ENCODE measurements at regions not wholly inside any gene's neighbourhood (a gene's known extent, or its start where the extent isn't known, plus 50 kb on each side); places are given as distances from the start of the nearest gene placed in this dataset.

GRCh38 chr22:34135749-34136148 is 215.5 kb upstream of the LARGE1 start:
- in situ Hi-C loops (cut with HindIII; ENCODE audit: low sequenced_read_pairs), result no loop called here

GRCh38 chr22:34150023-34150422 is 229.7 kb upstream of the LARGE1 start:
- in situ Hi-C loops (cut with HindIII; ENCODE audit: low sequenced_read_pairs), result no loop called here

- in situ Hi-C loops (cut with HindIII; ENCODE audit: low sequenced_read_pairs), result no loop called here
Observed at GRCh38 chr22:34159491-34159890, 239.2 kb upstream of the LARGE1 start.

- in situ Hi-C loops (cut with HindIII; ENCODE audit: low sequenced_read_pairs), result no loop called here
Observed at GRCh38 chr22:34160141-34160783, 240.0 kb upstream of the LARGE1 start.

GRCh38 chr22:34161431-34162123 is 241.3 kb upstream of the LARGE1 start:
- in situ Hi-C loops (cut with HindIII; ENCODE audit: low sequenced_read_pairs), result no loop called here

- in situ Hi-C loops (cut with HindIII; ENCODE audit: low sequenced_read_pairs), result no loop called here
Observed at GRCh38 chr22:34198976-34199375, 278.7 kb upstream of the LARGE1 start.

GRCh38 chr22:34210301-34210700 is 290.0 kb upstream of the LARGE1 start:
- in situ Hi-C loops (cut with HindIII; ENCODE audit: low sequenced_read_pairs), result no loop called here

DNA sequence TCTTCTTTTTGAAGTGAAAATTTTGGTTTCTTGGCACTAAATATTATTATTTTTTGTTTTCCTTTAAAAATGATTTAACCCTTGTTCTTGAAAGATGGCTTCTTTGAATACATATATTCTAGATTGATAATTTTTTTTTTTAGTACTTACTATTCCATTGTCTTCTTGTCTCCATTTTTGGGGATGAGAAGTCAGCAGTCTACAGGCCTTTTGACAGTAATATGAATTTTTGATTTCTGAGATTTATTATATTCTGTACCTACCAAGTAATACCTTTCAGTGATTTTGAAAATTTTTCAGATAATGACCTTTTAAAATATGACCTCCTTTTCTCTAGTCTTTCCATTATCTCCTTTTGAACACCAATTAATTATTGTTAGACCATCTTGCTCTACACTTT is 294.1 kb upstream of the LARGE1 start:
- in situ Hi-C loops (cut with HindIII; ENCODE audit: low sequenced_read_pairs), result no loop called here

GRCh38 chr22:34225278-34225677 is 305.0 kb upstream of the LARGE1 start:
- in situ Hi-C loops (cut with HindIII; ENCODE audit: low sequenced_read_pairs), result loop anchor here (10.0 kb wide), 1 partner anchor 700 kb away; no protein-coding TSS in a partner anchor

- in situ Hi-C loops (cut with HindIII; ENCODE audit: low sequenced_read_pairs), result no loop called here
Observed at GRCh38 chr22:34236527-34236926, 316.3 kb upstream of the LARGE1 start.

GRCh38 chr22:34239421-34239820 is 319.1 kb upstream of the LARGE1 start:
- in situ Hi-C loops (cut with HindIII; ENCODE audit: low sequenced_read_pairs), result no loop called here

GRCh38 chr22:34243023-34243422 is 322.7 kb upstream of the LARGE1 start:
- in situ Hi-C loops (cut with HindIII; ENCODE audit: low sequenced_read_pairs), result no loop called here

GRCh38 chr22:34255042-34255441 is 334.8 kb upstream of the LARGE1 start:
- in situ Hi-C loops (cut with HindIII; ENCODE audit: low sequenced_read_pairs), result no loop called here

DNA sequence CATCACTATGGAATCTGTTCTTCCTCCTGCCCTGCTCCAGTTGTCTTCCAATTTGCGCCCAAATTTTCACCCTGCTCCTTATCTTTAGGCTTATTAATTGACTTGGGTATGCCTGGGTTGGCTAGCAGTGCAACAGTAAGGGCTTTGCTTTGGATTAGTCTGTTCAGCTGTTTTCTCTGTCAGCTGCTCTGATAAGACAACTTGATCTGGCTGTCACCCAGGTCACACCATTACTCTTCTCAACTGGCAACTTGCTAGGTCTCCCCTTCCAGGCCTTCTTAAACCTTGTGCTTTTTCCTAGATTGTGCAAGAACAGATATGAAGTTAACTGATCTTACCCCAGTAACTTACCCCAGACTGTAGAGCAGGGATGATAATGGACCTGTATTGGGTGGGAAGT is 357.8 kb upstream of the LARGE1 start:
- in situ Hi-C loops (cut with HindIII; ENCODE audit: low sequenced_read_pairs), result no loop called here

GRCh38 chr22:34281738-34282137 is 361.5 kb upstream of the LARGE1 start:
- in situ Hi-C loops (cut with HindIII; ENCODE audit: low sequenced_read_pairs), result no loop called here

DNA sequence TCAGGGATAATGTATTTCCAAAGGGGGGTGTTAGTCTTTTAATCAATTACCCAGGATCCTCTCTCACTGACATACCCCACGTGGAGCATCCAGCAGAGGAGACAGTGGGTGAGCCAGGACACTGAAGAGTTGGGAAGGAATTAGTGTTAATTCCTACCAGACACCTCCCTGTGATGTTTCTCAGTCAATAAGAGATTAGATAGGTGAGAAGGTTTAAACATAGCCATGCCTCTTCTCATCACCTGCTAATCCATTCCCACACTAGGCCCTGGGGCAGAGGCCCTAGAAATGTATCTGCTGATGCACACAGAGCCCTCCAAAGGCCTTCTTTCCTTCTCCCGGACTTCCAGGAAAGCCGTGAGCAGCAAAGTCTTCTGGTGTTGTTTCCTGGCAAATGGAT is 363.6 kb upstream of the LARGE1 start:
- in situ Hi-C loops (cut with HindIII; ENCODE audit: low sequenced_read_pairs), result no loop called here

DNA sequence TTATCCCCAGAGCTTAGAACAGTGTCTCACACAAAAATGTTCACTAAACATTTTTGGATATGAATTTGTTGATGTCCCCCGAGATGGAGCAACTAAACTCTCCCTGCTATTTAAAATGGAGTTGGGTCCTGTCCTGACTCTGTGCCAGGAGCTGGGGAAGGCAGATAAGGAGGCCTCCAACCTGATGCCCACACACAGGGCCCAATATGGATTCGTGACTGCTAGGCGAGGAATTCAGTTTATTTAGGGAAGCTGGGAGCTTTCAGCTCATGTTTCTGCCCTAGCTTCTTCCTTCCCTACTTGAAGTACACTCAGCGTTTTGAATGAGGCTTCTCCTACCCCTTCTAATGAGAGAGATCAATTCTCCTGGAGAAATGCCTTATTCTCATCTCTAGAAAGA is 373.0 kb upstream of the LARGE1 start:
- in situ Hi-C loops (cut with HindIII; ENCODE audit: low sequenced_read_pairs), result no loop called here

GRCh38 chr22:34294476-34294875 is 374.2 kb upstream of the LARGE1 start:
- in situ Hi-C loops (cut with HindIII; ENCODE audit: low sequenced_read_pairs), result no loop called here

DNA sequence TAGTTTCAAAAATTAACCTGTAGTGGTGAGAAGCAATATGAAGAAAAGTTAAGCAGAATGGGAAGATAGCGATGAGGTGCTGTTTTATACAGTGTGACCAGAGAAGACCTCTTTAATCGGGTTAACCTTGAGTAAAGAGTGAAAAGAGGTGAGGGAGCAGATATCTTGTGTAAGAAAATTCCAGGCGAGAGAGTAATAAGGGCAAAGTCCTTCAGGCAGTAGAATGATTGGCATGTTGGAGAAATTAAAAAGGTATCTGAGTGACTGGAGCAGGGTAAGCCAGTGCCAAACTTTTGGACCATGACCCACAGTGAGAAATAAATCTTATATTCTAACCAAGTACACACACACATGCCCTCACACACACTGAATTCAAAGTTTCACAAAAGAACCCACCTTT is 374.7 kb upstream of the LARGE1 start:
- in situ Hi-C loops (cut with HindIII; ENCODE audit: low sequenced_read_pairs), result no loop called here

DNA sequence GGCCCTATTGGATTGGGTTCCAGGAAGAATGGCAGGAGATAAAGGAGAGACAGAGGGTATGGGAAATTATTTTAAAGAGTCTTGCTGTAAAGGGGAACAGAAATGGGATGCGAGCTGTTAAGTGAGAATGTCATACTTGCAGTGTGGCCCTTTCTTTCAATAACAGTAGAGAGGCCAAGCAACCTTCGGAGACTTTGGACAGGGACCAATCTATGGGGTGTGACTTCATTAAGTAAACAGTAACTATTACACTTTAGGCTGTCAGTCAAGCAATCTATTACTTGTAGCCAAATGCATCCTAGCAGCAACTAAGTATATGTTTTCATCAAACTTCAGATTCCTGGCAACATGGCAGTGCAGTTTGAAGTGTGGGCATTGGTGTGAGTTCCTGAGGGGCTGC is 376.2 kb upstream of the LARGE1 start:
- in situ Hi-C loops (cut with HindIII; ENCODE audit: low sequenced_read_pairs), result no loop called here

- in situ Hi-C loops (cut with HindIII; ENCODE audit: low sequenced_read_pairs), result no loop called here
Observed at GRCh38 chr22:34297536-34298120, 377.4 kb upstream of the LARGE1 start.

DNA sequence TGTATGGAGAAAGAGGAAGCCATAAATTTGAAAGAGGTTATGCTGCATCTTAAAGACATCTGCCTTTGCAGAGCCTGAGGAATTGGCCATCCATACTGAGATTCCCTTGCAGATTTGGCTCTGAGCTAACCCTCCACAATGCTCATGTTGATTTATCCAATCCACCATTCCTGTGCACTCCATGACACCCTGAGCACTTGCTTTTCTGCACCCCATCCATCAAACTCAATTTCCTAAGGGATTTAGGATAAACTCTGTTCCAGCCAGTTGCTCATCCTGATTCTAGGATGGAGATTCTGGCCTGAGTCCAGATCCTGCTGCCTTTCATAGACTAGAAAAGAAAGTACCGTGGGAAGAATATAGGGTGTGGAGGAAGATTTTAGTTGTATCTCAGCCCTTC is 379.2 kb upstream of the LARGE1 start:
- in situ Hi-C loops (cut with HindIII; ENCODE audit: low sequenced_read_pairs), result no loop called here

Data from endothelial cell of hepatic sinusoid (primary cell).